ENCODE measurements at regions not wholly inside any gene's neighbourhood (a gene's known extent, or its start where the extent isn't known, plus 50 kb on each side); places are given as distances from the start of the nearest gene placed in this dataset.

GRCh38 chr5:53784596-53784995 is 224.2 kb downstream of the NDUFS4 start:
- Histone ChIP-seq H4K91ac (replicated peaks; ENCODE audit: insufficient read length, low read length) (no peak overlapping the region), H2BK20ac (ENCODE audit: low read length) (no peak overlapping the region), H3K79me1 (ENCODE audit: low read depth, low read length) (no peaks in the 10 kb centered on the region), H3K14ac (ENCODE audit: insufficient read length) (no peak overlapping the region), H3K4me1 (replicated peaks in 1 of 4; ENCODE audit: control insufficient read depth in 3 of 4, insufficient read depth in 4 of 4, low read length in 3 of 4) (peaks cover 1 to 7% (median 4%) of the 10 kb centered on the region in 4 experiments; a peak in 2 of 7 replicates), H3K4me3 (ENCODE audit: extremely low read depth in 1 of 4, insufficient read depth in 2 of 4, low read depth in 3 of 4, low read length in 4 of 4) (no peak overlapping the region), H3K56ac (replicated peaks; ENCODE audit: insufficient read length, low read depth, low read length) (no peak overlapping the region), H2AFZ (ENCODE audit: low read length) (peak overlapping the region; percentile 63; the same call in 1 of the 2 replicates), H4K8ac (ENCODE audit: extremely low read depth, insufficient read depth, low read length) (no peak overlapping the region), H2BK15ac (ENCODE audit: low read length) (no peak overlapping the region), H3K23me2 (ENCODE audit: low read depth, low read length) (no peaks in the 10 kb centered on the region), H3K27ac (ENCODE audit: low read depth, low read length) (no peak overlapping the region), H4K20me1 (replicated peaks in 1 of 2; ENCODE audit: control insufficient read depth in 1 of 2, insufficient read depth in 2 of 2, low read length in 2 of 2) (no peaks in the 10 kb centered on the region), H2BK120ac (replicated peaks; ENCODE audit: low read depth, low read length) (no peak overlapping the region), H3K18ac (ENCODE audit: extremely low read depth, low read length) (no peak overlapping the region), H3K36me3 (ENCODE audit: control insufficient read depth in 2 of 4, insufficient read depth in 4 of 4, low read length in 3 of 4) (no peaks in the 10 kb centered on the region), H2AK5ac (ENCODE audit: low read depth, low read length) (no peak overlapping the region), H4K5ac (ENCODE audit: insufficient read length, low read depth, low read length) (no peak overlapping the region), H3K27me3 (replicated peaks in 1 of 4; ENCODE audit: control insufficient read depth in 3 of 4, extremely low read depth in 1 of 4, insufficient read depth in 3 of 4, low read length in 3 of 4) (no peaks in the 10 kb centered on the region), H3K9me3 (ENCODE audit: insufficient read depth in 2 of 2, low read depth in 1 of 2, low read length in 1 of 2) (peaks cover 2 to 5% of the 10 kb centered on the region in 2 experiments; a peak in 1 of 4 replicates), H3K79me2 (ENCODE audit: control insufficient read depth in 1 of 2, insufficient read depth in 2 of 2, low read length in 2 of 2) (no peaks in the 10 kb centered on the region), H3K4ac (replicated peaks; ENCODE audit: insufficient read length, low read depth, low read length) (no peak overlapping the region), H3K9ac (replicated peaks in 1 of 4; ENCODE audit: extremely low read depth in 1 of 4, low read depth in 3 of 4, low read length in 3 of 4) (no peak overlapping the region), H2BK12ac (ENCODE audit: low read depth, low read length) (no peak overlapping the region), H2BK5ac (ENCODE audit: low read depth, low read length) (no peak overlapping the region), H3K23ac (ENCODE audit: insufficient read length) (no peak overlapping the region), H3K4me2 (ENCODE audit: insufficient read depth in 1 of 2, low read depth in 2 of 2, low read length in 2 of 2) (no peak overlapping the region)
- ChIA-PET CTCF (ENCODE audit: partially characterized antibody) (interaction anchor here (0.7 to 1.7 kb wide), 3 partner anchors 12 to 464 kb away, joined by 3 to 6 read pairs (median 6); no protein-coding TSS in a partner anchor), POLR2A (ENCODE audit: partially characterized antibody) (no interaction called here)
- DNase-seq (ENCODE audit: low read depth in 1 of 2, low spot score in 2 of 2) (no peak), FAIRE-seq (no peak)
- WGBS, 2 experiments (ENCODE audit: extremely low coverage in 1 of 2, insufficient coverage in 1 of 2, insufficient read length in 1 of 2, insufficient replicate concordance in 2 of 2, low coverage in 1 of 2, low lambda C conversion rate in 2 of 2, missing lambda C conversion rate in 1 of 2) = 89% methylated on average over 6 of the region's 6 CpGs; no CpG with 5 or more reads in 1 of the 2 experiments
- TF ChIP-seq CREB1 (IDR thresholded peaks at IDR 0.05) = no peak
- TF ChIP-seq JUN (IDR thresholded peaks at IDR 0.05; ENCODE audit: low read depth, low read length) = no peak
- no peak for TF ChIP-seq RFX5 (IDR thresholded peaks at IDR 0.05; ENCODE audit: borderline replicate concordance, low read depth, low read length)
- TF ChIP-seq BACH1 (IDR thresholded peaks at IDR 0.05; ENCODE audit: low read length) = no peak
- no peak for TF ChIP-seq CBX5 (IDR thresholded peaks at IDR 0.05; ENCODE audit: low read depth, low read length)
- no peak for TF ChIP-seq CTBP2 (IDR thresholded peaks at IDR 0.05; ENCODE audit: borderline replicate concordance, insufficient read depth, insufficient read length, low read length)
- no peak for TF ChIP-seq TBP (IDR thresholded peaks at IDR 0.05; ENCODE audit: low read depth, low read length)
- TF ChIP-seq HDAC2 (IDR thresholded peaks at IDR 0.05; ENCODE audit: borderline replicate concordance in 1 of 2, low read depth in 2 of 2, low read length in 2 of 2) = no peak
- TF ChIP-seq NRF1 (IDR thresholded peaks at IDR 0.05; ENCODE audit: low read depth, low read length) = no peak
- TF ChIP-seq POLR2A (IDR thresholded peaks at IDR 0.05; ENCODE audit: control extremely low read depth in 1 of 2, low read depth in 2 of 2, low read length in 2 of 2) = no peak
- TF ChIP-seq SP1 (IDR thresholded peaks at IDR 0.05; ENCODE audit: low read depth, low read length) = no peak
- TF ChIP-seq YY1 (IDR thresholded peaks at IDR 0.05; ENCODE audit: low read depth, low read length) = no peak
